GM12864 (cell line): ENCODE measurements at regions not wholly inside any gene's neighbourhood (a gene's known extent, or its start where the extent isn't known, plus 50 kb on each side); places are given as distances from the start of the nearest gene placed in this dataset.
"Not testable (repeated sequence)": the region's sequence is repeated elsewhere in the genome, so short reads cannot be mapped to it uniquely, and the experiment has no call there.

Experiments used
- DNase-seq: peaks from one replicate; pipeline ENCODE4 v3.0.0-alpha.2; 2011; ENCODE audit warnings: low read depth
- H3K4me3 ChIP-seq: 2 replicates; pipeline ENCODE4 v1.5.1; 2011; ENCODE audit warnings: mild to moderate bottlenecking, low read depth, low read length, control low read depth
- TF ChIP-seq, protein P1 (sequence below): IDR thresholded peaks from 2 replicates; pipeline ENCODE4 v1.5.1; 2011; ENCODE audit warnings: low read depth, mild to moderate bottlenecking, moderate library complexity, low read length, control low read depth, inconsistent platforms; ENCODE audit errors: missing control alignments

DNA sequence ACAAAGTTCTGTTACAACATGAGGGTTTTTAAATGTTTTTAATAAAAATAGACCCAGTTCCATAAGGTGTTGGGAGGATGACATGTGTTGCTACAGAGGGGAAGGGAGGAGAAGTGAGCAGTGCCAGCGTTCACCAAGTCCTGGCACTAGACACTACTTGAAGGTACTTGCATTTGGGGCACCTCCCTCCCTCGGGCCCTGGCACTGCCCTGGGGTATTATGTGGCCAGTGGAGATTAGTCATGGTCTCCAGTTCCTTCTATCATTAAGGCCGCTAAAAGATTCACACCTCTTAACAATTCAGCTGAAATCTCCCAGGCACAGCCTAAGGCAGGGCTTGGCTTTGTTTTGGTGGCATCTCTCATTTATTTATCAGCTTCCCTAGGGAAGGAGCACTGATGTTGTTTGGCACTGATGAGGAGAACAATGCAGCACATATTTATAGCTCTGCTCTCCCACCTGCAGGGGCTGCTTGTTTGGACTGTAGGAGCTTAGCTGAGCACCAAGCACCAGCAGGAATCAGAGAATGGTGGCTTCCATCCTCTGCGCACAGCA lies 155.5 kb upstream of the NTF3 start:
- DNase-seq, result no peak
- TF ChIP-seq, protein P1, sequence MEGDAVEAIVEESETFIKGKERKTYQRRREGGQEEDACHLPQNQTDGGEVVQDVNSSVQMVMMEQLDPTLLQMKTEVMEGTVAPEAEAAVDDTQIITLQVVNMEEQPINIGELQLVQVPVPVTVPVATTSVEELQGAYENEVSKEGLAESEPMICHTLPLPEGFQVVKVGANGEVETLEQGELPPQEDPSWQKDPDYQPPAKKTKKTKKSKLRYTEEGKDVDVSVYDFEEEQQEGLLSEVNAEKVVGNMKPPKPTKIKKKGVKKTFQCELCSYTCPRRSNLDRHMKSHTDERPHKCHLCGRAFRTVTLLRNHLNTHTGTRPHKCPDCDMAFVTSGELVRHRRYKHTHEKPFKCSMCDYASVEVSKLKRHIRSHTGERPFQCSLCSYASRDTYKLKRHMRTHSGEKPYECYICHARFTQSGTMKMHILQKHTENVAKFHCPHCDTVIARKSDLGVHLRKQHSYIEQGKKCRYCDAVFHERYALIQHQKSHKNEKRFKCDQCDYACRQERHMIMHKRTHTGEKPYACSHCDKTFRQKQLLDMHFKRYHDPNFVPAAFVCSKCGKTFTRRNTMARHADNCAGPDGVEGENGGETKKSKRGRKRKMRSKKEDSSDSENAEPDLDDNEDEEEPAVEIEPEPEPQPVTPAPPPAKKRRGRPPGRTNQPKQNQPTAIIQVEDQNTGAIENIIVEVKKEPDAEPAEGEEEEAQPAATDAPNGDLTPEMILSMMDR, result no peak
- H3K4me3 ChIP-seq, result no peak overlapping the region

DNA sequence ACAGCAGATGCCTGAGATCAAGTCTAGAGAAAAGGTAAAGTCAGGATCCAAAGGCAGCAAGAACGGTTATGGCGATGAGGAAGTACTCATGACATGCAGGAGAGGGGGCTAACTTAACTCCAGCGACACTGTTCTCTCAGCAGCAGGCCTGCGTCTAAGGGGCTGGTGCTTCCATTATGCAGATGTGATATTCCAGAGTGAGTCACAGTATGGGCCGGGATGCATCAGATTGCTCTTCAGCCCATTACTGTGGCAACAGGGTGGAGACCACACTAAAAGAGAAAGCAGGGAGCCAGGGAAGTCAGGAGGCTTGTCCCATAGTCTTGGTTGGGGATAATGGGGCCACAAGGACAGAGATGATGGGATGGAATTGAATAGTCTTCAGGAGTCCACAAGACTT lies 151.8 kb upstream of the NTF3 start:
- no peak overlapping the region for H3K4me3 ChIP-seq
- TF ChIP-seq, protein P1, result no peak
- DNase-seq, result no peak

DNA sequence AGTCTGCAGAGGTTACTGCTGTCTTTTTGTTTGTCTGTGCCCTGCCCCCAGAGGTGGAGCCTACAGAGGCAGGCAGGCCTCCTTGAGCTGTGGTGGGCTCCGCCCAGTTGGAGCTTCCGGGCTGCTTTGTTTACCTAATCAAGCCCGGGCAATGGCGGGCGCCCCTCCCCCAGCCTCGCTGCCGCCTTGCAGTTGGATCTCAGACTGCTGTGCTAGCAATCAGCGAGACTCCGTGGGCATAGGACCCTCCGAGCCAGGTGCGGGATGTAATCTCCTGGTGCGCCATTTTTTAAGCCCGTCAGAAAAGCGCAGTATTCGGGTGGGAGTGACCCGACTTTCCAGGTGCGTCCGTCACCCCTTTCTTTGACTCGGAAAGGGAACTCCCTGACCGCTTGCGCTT lies 141.5 kb upstream of the NTF3 start:
- not testable (repeated sequence) for H3K4me3 ChIP-seq, DNase-seq

DNA sequence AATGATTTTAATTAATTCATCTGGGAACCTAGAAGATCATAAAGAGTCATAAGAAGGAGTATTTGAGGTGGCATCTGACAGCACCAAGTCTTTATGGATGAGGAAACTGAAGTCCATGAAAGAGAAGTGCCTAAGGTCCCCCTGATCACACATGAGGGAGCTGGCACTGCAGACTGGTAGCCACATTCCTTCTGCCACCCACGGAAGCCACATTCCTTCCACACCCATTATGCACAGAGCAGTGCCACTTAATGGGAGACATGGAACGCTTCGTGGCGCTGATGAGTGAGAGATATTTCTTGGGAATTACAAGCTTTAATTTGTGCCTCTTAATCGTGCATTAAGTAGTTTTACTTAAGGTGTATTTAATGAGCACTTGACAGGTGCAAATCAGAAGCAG lies 139.3 kb upstream of the NTF3 start:
- DNase-seq, result no peak
- H3K4me3 ChIP-seq, result no peak overlapping the region
- TF ChIP-seq, protein P1, result no peak

DNA sequence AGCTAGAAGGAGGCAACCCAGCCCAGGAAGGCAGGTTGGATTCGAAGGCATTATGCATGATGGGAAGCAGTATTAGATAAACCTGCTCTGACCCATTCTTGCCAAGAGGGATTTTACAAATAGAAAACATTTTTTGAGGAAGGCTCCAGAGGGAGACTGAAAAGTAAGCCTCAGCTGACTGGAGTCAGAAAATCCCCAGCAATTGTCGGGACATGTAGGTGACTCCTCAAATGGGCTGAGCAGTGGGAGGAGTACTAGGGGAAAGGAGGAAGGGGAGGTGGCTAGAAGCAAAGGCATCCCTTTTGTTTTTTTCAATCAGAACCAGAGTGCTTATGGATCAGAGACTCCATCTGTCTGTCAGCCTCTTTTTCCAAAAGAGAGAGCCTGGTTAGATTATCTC lies 138.1 kb upstream of the NTF3 start:
- H3K4me3 ChIP-seq, result no peak overlapping the region
- no peak for DNase-seq
- TF ChIP-seq, protein P1, result no peak

DNA sequence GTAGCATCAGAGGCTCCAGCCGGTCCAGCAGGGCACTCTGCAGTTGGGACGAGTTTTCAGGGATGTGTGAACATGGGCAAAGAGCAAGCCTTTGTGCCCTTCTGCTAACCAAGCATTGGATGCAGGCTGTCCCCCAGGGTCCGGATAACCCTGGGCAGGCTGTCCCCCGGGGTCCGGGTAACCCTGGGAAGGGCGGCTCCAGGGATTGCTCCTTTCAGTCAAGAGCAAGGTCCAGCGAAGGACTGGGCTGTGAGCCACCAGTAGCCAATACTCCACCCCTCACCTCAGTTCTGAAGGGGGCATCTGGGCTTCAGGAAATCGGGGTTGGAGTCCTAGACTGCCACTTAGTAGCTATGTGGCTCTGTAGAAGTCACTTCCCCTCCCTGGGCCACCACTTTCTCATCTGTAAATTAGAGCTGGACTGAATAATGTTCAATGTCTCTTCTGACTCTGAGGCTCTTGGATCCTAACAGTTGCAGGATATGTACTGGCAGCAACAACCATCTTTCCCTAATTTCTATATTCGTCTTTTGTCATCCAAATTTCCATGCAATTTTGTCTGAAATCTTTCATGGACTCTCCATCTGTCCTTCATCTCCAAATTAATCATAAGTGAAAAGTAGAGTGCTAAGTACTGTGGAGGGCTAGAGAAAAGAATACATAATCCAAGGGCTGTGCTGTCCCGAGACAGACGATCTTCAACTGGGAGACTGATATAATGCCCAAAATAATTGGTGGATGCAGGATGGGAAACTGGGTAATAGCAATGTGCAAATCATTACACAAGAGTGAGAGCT lies 137.4 kb upstream of the NTF3 start:
- H3K4me3 ChIP-seq, result no peak overlapping the region
- no peak for DNase-seq
- TF ChIP-seq, protein P1, result no peak

DNA sequence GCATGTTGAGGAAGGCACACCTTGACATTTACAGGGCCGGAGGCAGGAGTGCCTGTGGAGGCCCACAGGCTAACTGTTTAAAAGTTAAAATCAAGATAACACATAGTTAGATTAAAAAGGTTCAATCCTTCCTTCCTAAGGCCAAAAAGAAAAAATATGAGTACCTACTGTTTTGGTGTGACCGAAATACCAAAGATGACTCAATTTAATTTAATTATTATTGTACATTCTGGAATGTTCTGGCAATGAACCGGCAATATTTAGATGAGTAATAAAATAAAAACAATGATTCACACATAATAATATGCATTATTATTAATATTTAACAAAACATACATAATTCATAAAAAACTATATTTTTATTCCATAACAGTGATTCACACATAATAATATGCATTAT lies 136.8 kb upstream of the NTF3 start:
- H3K4me3 ChIP-seq, result no peak overlapping the region
- TF ChIP-seq, protein P1, result no peak
- no peak for DNase-seq
